Limb (tissue), 2 donors: ENCODE measurements at regions not wholly inside any gene's neighbourhood (a gene's known extent, or its start where the extent isn't known, plus 50 kb on each side); places are given as distances from the start of the nearest gene placed in this dataset.
A peak's percentile ranks its signal among the peaks of the same experiment; 100 is the strongest.
"Not testable (repeated sequence)": the region's sequence is repeated elsewhere in the genome, so short reads cannot be mapped to it uniquely, and the experiment has no call there.

Source experiments
- DNase-seq, 2 donors: peaks; one replicate each; pipeline ENCODE4 v3.0.0-alpha.2; 2016; ENCODE audit errors: extremely low spot score in 2 of 2

- not testable (repeated sequence) for DNase-seq
These were observed 59.5 kb upstream of the FAM90A26 start for GRCh38 chr4:9110700-9111099.

- DNase-seq = not testable (repeated sequence)
These were observed 67.1 kb upstream of the FAM90A26 start for GRCh38 chr4:9103148-9103524.

GRCh38 chr4:9102471-9103147 lies 67.6 kb upstream of the FAM90A26 start:
- not testable (repeated sequence) for DNase-seq

GRCh38 chr4:9096330-9096729 lies 73.9 kb upstream of the FAM90A26 start:
- DNase-seq = not testable (repeated sequence)

GRCh38 chr4:9078796-9079195 lies 91.4 kb upstream of the FAM90A26 start:
- DNase-seq = peak in 1 of 2 donors; percentile 3

- DNase-seq = not testable (repeated sequence)
These were observed 93.2 kb upstream of the FAM90A26 start for GRCh38 chr4:9076974-9077373.

- not testable (repeated sequence) for DNase-seq
These were observed 93.7 kb upstream of the FAM90A26 start for GRCh38 chr4:9076486-9076885.

GRCh38 chr4:9073371-9073770 lies 96.8 kb upstream of the FAM90A26 start:
- not testable (repeated sequence) for DNase-seq

GRCh38 chr4:9072521-9073220 lies 97.5 kb upstream of the FAM90A26 start:
- DNase-seq = peak; percentile 2 to 22

- not testable (repeated sequence) for DNase-seq
These were observed 102.3 kb upstream of the FAM90A26 start for GRCh38 chr4:9067923-9068322.

GRCh38 chr4:9063612-9064011 lies 106.6 kb upstream of the FAM90A26 start:
- not testable (repeated sequence) for DNase-seq

- DNase-seq = not testable (repeated sequence)
These were observed 145.3 kb upstream of the FAM90A26 start for GRCh38 chr4:9024866-9025265.

- not testable (repeated sequence) for DNase-seq
These were observed 138.2 kb upstream of the HMX1 start for GRCh38 chr4:9009792-9010191.

GRCh38 chr4:9008407-9008806 lies 136.8 kb upstream of the HMX1 start:
- DNase-seq = not testable (repeated sequence)

- not testable (repeated sequence) for DNase-seq
These were observed 129.5 kb upstream of the HMX1 start for GRCh38 chr4:9001153-9001552.

GRCh38 chr4:9000505-9001001 lies 128.9 kb upstream of the HMX1 start:
- peak; percentile 43 to 80 for DNase-seq

GRCh38 chr4:8992981-8993380 lies 121.3 kb upstream of the HMX1 start:
- not testable (repeated sequence) for DNase-seq

GRCh38 chr4:8991449-8991848 lies 119.8 kb upstream of the HMX1 start:
- not testable (repeated sequence) for DNase-seq

GRCh38 chr4:8990341-8990740 lies 118.7 kb upstream of the HMX1 start:
- DNase-seq = not testable (repeated sequence)

- not testable (repeated sequence) for DNase-seq
These were observed 114.1 kb upstream of the HMX1 start for GRCh38 chr4:8985786-8986185.

- not testable (repeated sequence) for DNase-seq
These were observed 113.0 kb upstream of the HMX1 start for GRCh38 chr4:8984641-8985040.

GRCh38 chr4:8983921-8984320 lies 112.3 kb upstream of the HMX1 start:
- DNase-seq = not testable (repeated sequence)
